ENCODE measurements at regions not wholly inside any gene's neighbourhood (a gene's known extent, or its start where the extent isn't known, plus 50 kb on each side); places are given as distances from the start of the nearest gene placed in this dataset.

- TF ChIP-seq CTCF (IDR thresholded peaks at IDR 0.05): no peak
- no peak for TF ChIP-seq POLR2A (IDR thresholded peaks at IDR 0.05)
- TF ChIP-seq POLR2AphosphoS5 (IDR thresholded peaks at IDR 0.05): no peak
These were observed 189.5 kb downstream of the IBTK start for GRCh38 chr6:82057846-82058554.
